ENCODE measurements at regions not wholly inside any gene's neighbourhood (a gene's known extent, or its start where the extent isn't known, plus 50 kb on each side); places are given as distances from the start of the nearest gene placed in this dataset.

DNA sequence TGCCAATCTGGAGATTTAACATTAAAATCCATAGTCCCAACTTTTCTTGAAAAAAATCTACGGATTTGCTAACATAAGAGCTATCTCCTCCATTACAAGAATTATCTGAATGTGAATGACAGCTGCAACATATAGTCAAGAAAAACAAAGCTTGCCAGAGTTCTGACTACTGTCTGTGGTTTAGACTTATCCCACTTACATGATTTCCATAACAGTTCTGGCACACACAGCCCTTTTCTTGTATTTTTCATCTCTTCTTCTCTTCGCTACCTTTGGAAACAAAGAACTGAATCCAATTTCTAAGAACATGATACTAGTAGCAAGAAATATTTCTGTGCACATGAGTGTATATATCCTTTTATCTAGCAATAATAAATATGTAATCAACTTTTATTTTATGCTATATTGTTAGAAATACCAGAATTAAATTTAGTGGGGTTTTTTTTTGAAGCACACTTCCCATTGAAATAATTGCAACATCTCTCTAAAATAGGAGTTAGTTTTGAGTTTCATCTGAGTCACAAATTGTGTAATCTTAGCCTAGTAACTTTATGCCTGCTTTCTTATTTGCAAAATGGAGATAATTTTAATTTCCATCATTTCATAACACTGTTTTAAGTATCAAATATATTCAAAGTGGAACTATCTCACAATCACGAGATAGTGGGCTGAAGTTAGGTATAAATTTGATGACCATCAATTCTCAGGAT is 1217.6 kb downstream of the JRKL start:
- no peak for ATAC-seq
- POLR2A ChIA-PET: no interaction called here
- DNase-seq (ENCODE audit: low read depth in 1 of 2, low spot score in 1 of 2): no peak
- no peak overlapping the region for H3K4me2 ChIP-seq
- H3K27ac ChIP-seq: no peak overlapping the region
- no peaks in the 10 kb centered on the region for H3K4me1 ChIP-seq
- FAIRE-seq: no peak
- CTCF ChIA-PET: no interaction called here
- WGBS (ENCODE audit: missing lambda C conversion rate): 4% methylated on average over 3 of the region's 3 CpGs
- H3K4me3 ChIP-seq: no peak overlapping the region
- no peak for TF ChIP-seq TP53 (CRISPR knock-in tag; IDR thresholded peaks at IDR 0.05)
- no peak for TF ChIP-seq PHF8 (IDR thresholded peaks at IDR 0.05; ENCODE audit: borderline replicate concordance, low read depth)
- TF ChIP-seq CEBPB (IDR thresholded peaks at IDR 0.05): no peak
- no peak for TF ChIP-seq RARB (CRISPR knock-in tag; IDR thresholded peaks at IDR 0.05)
- no peak for TF ChIP-seq RFX5 (IDR thresholded peaks at IDR 0.05)
- no peak for TF ChIP-seq CBX8 (IDR thresholded peaks at IDR 0.05)
- no peak for TF ChIP-seq NPAS2 (CRISPR knock-in tag; IDR thresholded peaks at IDR 0.05; ENCODE audit: borderline replicate concordance)
- no peak for TF ChIP-seq HOXB5 (CRISPR knock-in tag; IDR thresholded peaks at IDR 0.05)
- no peak for TF ChIP-seq SMC3 (IDR thresholded peaks at IDR 0.05)
- TF ChIP-seq, protein P1, sequence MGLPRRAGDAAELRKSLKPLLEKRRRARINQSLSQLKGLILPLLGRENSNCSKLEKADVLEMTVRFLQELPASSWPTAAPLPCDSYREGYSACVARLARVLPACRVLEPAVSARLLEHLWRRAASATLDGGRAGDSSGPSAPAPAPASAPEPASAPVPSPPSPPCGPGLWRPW (IDR thresholded peaks at IDR 0.05): no peak
- no peak for TF ChIP-seq GATA3 (IDR thresholded peaks at IDR 0.05; ENCODE audit: borderline replicate concordance)
- no peak for TF ChIP-seq JUN (IDR thresholded peaks at IDR 0.05)
- H3K9me3 ChIP-seq: no peaks in the 10 kb centered on the region

DNA sequence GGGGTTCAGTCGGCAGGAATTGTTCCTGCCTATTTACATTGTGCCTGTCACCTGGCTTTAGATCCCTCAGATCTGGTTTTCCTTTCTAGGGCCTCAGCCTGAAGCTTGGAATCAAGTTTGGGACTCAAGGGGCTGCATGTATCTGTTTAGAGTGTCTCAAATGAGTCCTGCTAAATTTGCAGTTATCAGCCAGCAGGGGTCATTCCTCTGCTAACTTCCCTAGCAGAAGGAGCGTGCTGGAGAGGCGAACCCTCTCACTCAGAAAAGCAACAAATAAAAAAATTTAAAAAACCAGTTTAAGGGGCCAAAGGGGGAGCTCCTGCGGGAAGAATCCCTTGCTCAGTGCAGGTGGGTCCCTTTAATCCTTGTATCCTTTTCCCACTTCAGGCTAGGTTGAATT is 1220.2 kb downstream of the JRKL start:
- Histone ChIP-seq H3K27ac (no peak overlapping the region), H3K4me1 (no peaks in the 10 kb centered on the region), H3K4me2 (no peak overlapping the region), H3K4me3 (no peak overlapping the region), H3K9me3 (no peaks in the 10 kb centered on the region)
- no peak for ATAC-seq
- ChIA-PET POLR2A (no interaction called here), CTCF (no interaction called here)
- TF ChIP-seq NR3C1 (IDR thresholded peaks at IDR 0.05): no peak
- no peak for TF ChIP-seq POLR2A (IDR thresholded peaks at IDR 0.05; ENCODE audit: low read length)
- TF ChIP-seq KDM1A (IDR thresholded peaks at IDR 0.05; ENCODE audit: low read depth): no peak
- no peak for TF ChIP-seq HEYL (CRISPR knock-in tag; IDR thresholded peaks at IDR 0.05)
- TF ChIP-seq EHMT2 (IDR thresholded peaks at IDR 0.05; ENCODE audit: low read depth): no peak
- TF ChIP-seq, protein P2, sequence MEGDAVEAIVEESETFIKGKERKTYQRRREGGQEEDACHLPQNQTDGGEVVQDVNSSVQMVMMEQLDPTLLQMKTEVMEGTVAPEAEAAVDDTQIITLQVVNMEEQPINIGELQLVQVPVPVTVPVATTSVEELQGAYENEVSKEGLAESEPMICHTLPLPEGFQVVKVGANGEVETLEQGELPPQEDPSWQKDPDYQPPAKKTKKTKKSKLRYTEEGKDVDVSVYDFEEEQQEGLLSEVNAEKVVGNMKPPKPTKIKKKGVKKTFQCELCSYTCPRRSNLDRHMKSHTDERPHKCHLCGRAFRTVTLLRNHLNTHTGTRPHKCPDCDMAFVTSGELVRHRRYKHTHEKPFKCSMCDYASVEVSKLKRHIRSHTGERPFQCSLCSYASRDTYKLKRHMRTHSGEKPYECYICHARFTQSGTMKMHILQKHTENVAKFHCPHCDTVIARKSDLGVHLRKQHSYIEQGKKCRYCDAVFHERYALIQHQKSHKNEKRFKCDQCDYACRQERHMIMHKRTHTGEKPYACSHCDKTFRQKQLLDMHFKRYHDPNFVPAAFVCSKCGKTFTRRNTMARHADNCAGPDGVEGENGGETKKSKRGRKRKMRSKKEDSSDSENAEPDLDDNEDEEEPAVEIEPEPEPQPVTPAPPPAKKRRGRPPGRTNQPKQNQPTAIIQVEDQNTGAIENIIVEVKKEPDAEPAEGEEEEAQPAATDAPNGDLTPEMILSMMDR (IDR thresholded peaks at IDR 0.05): no peak
- TF ChIP-seq HOXB5 (CRISPR knock-in tag; IDR thresholded peaks at IDR 0.05): no peak
- TF ChIP-seq CEBPB (IDR thresholded peaks at IDR 0.05): no peak
- no peak for TF ChIP-seq HDAC2 (IDR thresholded peaks at IDR 0.05)
- no peak for FAIRE-seq
- peak in 1 of 2 experiments; percentile 0 for DNase-seq (ENCODE audit: low read depth in 1 of 2, low spot score in 1 of 2)
- WGBS (ENCODE audit: missing lambda C conversion rate): 8% methylated on average over 3 of the region's 4 CpGs

DNA sequence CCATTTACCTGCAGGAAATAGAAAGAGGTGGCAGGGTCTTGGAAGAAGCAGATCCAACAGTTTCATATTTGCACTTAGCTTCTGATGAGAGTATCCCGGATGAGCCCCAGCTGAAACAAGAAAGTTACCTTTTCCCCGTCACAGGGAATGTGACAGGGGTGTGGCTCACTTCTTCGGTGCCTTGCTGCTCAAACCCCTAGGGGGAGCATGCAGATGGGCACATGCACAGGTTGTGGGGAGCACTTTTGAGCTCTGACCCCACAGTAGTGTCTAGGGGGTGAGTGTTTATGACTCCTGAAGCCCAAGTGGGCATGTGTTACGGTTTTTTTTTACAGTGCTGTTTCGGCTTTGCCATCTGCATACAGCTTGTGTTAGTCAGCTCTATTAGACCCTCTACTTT is 1221.0 kb downstream of the JRKL start:
- H3K9me3 ChIP-seq: no peaks in the 10 kb centered on the region
- ATAC-seq (no peak), FAIRE-seq (no peak), DNase-seq (ENCODE audit: low read depth in 1 of 2, low spot score in 1 of 2) (no peak)
- no peak overlapping the region for H3K4me3 ChIP-seq
- 8% methylated on average over 5 of the region's 5 CpGs for WGBS (ENCODE audit: missing lambda C conversion rate)
- H3K4me1 ChIP-seq: no peaks in the 10 kb centered on the region
- TF ChIP-seq CEBPB (IDR thresholded peaks at IDR 0.05) (no peak), CBX8 (IDR thresholded peaks at IDR 0.05) (no peak), MYC (IDR thresholded peaks at IDR 0.05; ENCODE audit: borderline replicate concordance, low read length) (no peak), TP53 (CRISPR knock-in tag; IDR thresholded peaks at IDR 0.05) (no peak), ZNF302 (CRISPR knock-in tag; IDR thresholded peaks at IDR 0.05) (no peak), RCOR1 (IDR thresholded peaks at IDR 0.05; ENCODE audit: low read depth, low read length) (no peak)
- TF ChIP-seq, protein P3, sequence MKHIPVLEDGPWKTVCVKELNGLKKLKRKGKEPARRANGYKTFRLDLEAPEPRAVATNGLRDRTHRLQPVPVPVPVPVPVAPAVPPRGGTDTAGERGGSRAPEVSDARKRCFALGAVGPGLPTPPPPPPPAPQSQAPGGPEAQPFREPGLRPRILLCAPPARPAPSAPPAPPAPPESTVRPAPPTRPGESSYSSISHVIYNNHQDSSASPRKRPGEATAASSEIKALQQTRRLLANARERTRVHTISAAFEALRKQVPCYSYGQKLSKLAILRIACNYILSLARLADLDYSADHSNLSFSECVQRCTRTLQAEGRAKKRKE (CRISPR knock-in tag; IDR thresholded peaks at IDR 0.05; ENCODE audit: low read depth): no peak
- TF ChIP-seq, protein P4, sequence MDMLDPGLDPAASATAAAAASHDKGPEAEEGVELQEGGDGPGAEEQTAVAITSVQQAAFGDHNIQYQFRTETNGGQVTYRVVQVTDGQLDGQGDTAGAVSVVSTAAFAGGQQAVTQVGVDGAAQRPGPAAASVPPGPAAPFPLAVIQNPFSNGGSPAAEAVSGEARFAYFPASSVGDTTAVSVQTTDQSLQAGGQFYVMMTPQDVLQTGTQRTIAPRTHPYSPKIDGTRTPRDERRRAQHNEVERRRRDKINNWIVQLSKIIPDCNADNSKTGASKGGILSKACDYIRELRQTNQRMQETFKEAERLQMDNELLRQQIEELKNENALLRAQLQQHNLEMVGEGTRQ (IDR thresholded peaks at IDR 0.05): no peak
- CTCF ChIA-PET: no interaction called here
- H3K4me2 ChIP-seq: no peak overlapping the region
- POLR2A ChIA-PET: no interaction called here
- no peak overlapping the region for H3K27ac ChIP-seq

All from A549 (cell line).